Fibroblast of the aortic adventitia (primary cell): ENCODE measurements at regions not wholly inside any gene's neighbourhood (a gene's known extent, or its start where the extent isn't known, plus 50 kb on each side); places are given as distances from the start of the nearest gene placed in this dataset.

Experiments used
- DNase-seq: peaks from one replicate; pipeline ENCODE4 v3.0.0-alpha.2; 2010; ENCODE audit warnings: low read depth
- H3K4me3 ChIP-seq: 2 replicates; pipeline ENCODE4 v1.5.1; 2011; ENCODE audit warnings: low read depth, mild to moderate bottlenecking, control low read depth, low read length, moderate library complexity
- TF ChIP-seq, protein P1 (sequence below): IDR thresholded peaks from 2 replicates; pipeline ENCODE4 v1.5.1; 2011; ENCODE audit warnings: mild to moderate bottlenecking, low read length, control low read depth, inconsistent platforms; ENCODE audit not compliant: insufficient read depth

DNA sequence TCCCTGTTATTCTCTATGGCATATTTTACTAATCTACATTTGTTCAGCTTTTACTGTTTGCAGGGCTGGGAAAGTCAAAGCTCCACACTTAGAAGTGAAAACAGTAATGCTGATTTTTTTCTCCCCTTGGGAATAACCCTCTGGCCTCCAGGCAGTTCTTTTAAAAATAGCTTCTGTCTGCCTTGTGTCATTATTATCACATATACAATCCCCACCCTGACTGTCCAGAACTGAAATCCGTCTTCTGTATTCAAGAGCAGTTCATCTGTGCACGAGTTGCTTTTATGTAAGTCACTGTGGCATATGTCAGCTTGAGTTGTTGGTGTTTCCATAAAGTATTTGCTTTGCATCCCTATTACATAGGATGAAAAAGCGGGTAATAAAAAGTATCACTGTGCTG, 1221.1 kb upstream of the CELF2 start:
- DNase-seq = no peak
- TF ChIP-seq, protein P1, sequence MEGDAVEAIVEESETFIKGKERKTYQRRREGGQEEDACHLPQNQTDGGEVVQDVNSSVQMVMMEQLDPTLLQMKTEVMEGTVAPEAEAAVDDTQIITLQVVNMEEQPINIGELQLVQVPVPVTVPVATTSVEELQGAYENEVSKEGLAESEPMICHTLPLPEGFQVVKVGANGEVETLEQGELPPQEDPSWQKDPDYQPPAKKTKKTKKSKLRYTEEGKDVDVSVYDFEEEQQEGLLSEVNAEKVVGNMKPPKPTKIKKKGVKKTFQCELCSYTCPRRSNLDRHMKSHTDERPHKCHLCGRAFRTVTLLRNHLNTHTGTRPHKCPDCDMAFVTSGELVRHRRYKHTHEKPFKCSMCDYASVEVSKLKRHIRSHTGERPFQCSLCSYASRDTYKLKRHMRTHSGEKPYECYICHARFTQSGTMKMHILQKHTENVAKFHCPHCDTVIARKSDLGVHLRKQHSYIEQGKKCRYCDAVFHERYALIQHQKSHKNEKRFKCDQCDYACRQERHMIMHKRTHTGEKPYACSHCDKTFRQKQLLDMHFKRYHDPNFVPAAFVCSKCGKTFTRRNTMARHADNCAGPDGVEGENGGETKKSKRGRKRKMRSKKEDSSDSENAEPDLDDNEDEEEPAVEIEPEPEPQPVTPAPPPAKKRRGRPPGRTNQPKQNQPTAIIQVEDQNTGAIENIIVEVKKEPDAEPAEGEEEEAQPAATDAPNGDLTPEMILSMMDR = no peak

DNA sequence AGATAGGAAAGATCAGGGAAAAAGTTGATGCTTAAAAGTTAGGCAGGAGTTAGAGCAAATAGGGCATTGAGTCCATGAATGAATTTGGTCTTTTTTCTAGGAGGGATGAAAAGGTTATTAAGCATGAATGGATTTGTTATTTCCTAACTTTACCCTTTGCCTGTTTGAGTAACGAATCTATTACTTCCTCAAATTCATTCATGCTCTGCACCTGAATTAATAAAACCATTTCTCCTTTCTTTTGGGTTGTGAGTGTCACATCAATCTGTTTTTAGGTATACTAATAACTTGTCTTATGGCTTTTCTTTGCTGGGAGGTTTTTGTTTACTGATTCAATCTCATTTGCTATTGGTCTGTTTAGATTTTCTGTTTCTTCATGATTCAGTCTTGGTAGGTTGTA, 1217.7 kb upstream of the CELF2 start:
- H3K4me3 ChIP-seq = no peak overlapping the region
- TF ChIP-seq, protein P1 = no peak
- no peak for DNase-seq

More for the DNA sequence above, 1221.1 kb upstream of the CELF2 start:
- H3K4me3 ChIP-seq = no peak overlapping the region

DNA sequence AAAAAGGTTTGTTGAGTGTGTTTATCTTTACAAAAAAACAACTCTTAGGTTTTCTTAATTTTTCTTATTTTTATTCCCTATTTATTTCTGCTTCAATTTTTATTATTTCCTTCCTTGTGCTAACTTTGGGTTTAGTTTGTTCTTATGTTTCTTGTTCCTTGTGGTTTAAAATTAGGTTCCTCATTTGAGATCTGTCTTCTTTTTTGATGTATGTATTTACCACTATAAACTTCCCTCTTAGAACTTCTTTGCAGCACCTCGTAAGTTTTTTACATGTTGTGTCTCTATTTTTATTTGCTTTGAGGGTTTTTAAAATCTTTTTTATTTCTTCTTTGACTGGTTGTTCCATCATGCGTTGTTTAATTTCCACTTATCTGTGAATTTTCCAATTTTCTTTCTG, 1217.1 kb upstream of the CELF2 start:
- TF ChIP-seq, protein P1 = no peak
- DNase-seq = no peak
- H3K4me3 ChIP-seq = no peak overlapping the region

DNA sequence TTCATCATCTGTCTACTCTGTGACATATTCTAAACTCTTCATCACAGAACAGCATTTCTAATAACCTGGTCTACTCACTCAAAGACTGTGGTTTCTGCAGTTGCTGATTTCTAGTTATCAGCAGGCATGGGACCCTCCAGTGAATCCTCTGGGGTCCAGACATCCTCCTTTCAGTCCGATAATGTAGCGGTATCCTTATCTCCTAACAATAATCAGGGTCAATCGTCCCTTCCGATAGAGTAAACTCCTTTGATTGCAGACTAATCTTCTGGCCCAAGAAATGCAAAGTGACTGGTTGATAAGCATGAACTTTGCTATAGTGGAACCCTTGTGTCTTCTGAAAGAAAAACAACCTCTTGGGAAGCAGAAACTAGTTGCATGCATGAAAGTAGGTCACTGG, 1209.8 kb upstream of the CELF2 start:
- TF ChIP-seq, protein P1 = no peak
- no peak overlapping the region for H3K4me3 ChIP-seq
- no peak for DNase-seq

DNA sequence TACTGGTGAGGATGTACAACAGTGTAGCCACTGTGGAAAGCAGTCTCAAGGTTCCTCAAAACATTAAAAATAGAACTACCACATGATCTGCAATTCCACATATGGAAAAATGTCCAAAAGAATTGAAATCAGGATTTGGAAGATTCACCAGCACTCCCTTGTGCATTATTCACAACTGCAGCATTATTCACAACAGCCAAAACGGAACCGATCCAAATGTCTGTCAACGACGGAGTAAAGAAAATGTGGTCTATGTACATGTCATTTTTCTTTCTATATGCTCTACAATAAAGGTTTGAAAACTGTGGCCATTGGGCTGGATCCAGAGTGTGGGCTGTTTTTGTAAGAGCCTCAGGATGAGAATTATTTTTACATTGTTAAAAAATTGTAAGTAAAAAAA, 1206.1 kb upstream of the CELF2 start:
- no peak for DNase-seq
- TF ChIP-seq, protein P1 = no peak
- no peak overlapping the region for H3K4me3 ChIP-seq

DNA sequence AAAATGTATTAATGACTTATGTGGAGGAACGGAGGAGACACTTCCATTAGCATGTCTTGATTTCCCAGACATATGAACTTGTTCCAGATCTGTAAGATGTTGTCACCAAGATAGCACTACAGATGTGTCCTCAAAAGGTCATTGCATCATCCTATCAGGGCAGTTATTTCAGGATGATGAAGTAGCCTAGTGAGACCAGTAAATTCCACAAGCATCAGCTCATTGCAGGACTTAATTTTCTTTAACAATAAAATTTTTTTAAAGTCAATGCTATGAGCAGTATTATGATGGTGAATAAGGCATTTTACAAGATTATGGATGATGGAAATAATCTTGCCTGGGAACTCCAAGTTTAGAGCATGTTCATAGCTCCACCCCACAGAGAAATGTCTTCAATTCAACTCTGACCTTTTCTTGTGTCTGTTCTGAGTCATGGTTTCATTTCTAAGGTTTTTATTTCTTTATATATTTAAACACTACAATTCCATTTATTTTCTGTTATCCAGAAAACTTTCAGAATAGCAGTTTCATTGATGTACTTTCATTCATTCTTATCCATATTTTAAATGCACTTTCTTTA, 1203.3 kb upstream of the CELF2 start:
- DNase-seq = no peak
- H3K4me3 ChIP-seq = no peak overlapping the region
- TF ChIP-seq, protein P1 = no peak

DNA sequence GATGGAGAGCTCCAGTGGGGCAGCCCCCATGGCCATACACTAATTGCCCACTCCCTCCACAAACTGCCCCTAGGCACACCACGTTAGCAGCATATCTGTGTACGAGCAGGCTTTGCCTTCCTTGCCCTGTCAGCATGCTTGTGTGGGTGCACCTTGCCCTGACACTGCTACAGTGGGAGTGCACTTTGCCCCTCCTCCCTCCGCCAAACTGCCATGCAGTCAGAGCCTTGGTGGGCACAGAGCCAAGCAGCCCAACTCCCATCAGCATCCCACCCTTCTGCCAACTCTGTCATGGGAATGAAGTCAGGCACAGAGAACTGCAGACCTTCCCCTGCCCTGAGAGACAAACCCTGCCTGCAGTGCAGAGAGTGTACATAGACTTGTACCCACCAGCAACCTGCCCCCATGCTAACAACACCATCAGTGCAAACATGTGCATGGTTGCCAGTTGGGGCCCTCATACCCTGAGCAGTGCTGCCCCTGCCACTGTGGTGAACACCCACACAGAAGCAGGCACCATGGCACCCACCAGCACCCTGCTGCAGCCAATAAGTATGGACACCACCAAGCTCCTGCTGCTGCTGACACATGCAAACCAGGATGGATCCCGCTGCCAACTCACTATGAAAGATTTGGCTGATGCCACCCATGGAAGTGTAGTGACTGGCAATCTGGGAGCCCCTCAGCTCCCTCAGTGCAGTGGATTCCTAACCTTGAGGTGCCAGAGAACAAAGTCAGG, 1197.7 kb upstream of the CELF2 start:
- TF ChIP-seq, protein P1 = no peak
- DNase-seq = no peak
- H3K4me3 ChIP-seq = no peak overlapping the region
